H4 (cell line): ENCODE measurements at regions not wholly inside any gene's neighbourhood (a gene's known extent, or its start where the extent isn't known, plus 50 kb on each side); places are given as distances from the start of the nearest gene placed in this dataset.
A peak's percentile ranks its signal among the peaks of the same experiment; 100 is the strongest.

Experiments used
- DNase-seq: peaks from one replicate; pipeline ENCODE4 v3.0.0-alpha.2; 2015; ENCODE audit warnings: low spot score

GRCh38 chr2:6417050-6417449 is 448.7 kb downstream of the CMPK2 start:
- DNase-seq = no peak

GRCh38 chr2:6418291-6418690 is 447.4 kb downstream of the CMPK2 start:
- no peak for DNase-seq

- no peak for DNase-seq
Measured at GRCh38 chr2:6421138-6421730, 444.5 kb downstream of the CMPK2 start.

GRCh38 chr2:6421888-6422287 is 443.8 kb downstream of the CMPK2 start:
- DNase-seq = no peak

GRCh38 chr2:6423157-6423556 is 442.6 kb downstream of the CMPK2 start:
- no peak for DNase-seq

- DNase-seq = no peak
Measured at GRCh38 chr2:6423944-6424343, 441.8 kb downstream of the CMPK2 start.

GRCh38 chr2:6425032-6425431 is 440.7 kb downstream of the CMPK2 start:
- no peak for DNase-seq

- DNase-seq = no peak
Measured at GRCh38 chr2:6429210-6429986, 436.3 kb downstream of the CMPK2 start.

GRCh38 chr2:6434438-6434837 is 431.3 kb downstream of the CMPK2 start:
- DNase-seq = no peak

- no peak for DNase-seq
Measured at GRCh38 chr2:6441800-6442199, 423.9 kb downstream of the CMPK2 start.

- DNase-seq = no peak
Measured at GRCh38 chr2:6442252-6442985, 423.3 kb downstream of the CMPK2 start.

- no peak for DNase-seq
Measured at GRCh38 chr2:6443061-6443823, 422.5 kb downstream of the CMPK2 start.

- no peak for DNase-seq
Measured at GRCh38 chr2:6444514-6444913, 421.2 kb downstream of the CMPK2 start.

GRCh38 chr2:6445156-6445555 is 420.6 kb downstream of the CMPK2 start:
- no peak for DNase-seq

- no peak for DNase-seq
Measured at GRCh38 chr2:6446938-6447608, 418.6 kb downstream of the CMPK2 start.

- no peak for DNase-seq
Measured at GRCh38 chr2:6448893-6449292, 416.8 kb downstream of the CMPK2 start.

- no peak for DNase-seq
Measured at GRCh38 chr2:6449343-6449742, 416.4 kb downstream of the CMPK2 start.

GRCh38 chr2:6452702-6453481 is 412.8 kb downstream of the CMPK2 start:
- DNase-seq = peak; percentile 5

GRCh38 chr2:6454286-6454990 is 411.3 kb downstream of the CMPK2 start:
- no peak for DNase-seq

- no peak for DNase-seq
Measured at GRCh38 chr2:6459138-6459537, 406.6 kb downstream of the CMPK2 start.
